Ishikawa (cell line): ENCODE measurements at regions not wholly inside any gene's neighbourhood (a gene's known extent, or its start where the extent isn't known, plus 50 kb on each side); places are given as distances from the start of the nearest gene placed in this dataset.

Experiments used
- EGR1 ChIP-seq: IDR thresholded peaks from 2 replicates; pipeline ENCODE4 v1.6.1; 2012
- FOXM1 ChIP-seq: IDR thresholded peaks from 2 replicates; pipeline ENCODE4 v1.6.1; 2012; ENCODE audit warnings: low read depth, borderline replicate concordance
- RAD21 ChIP-seq: IDR thresholded peaks from 2 replicates; pipeline ENCODE4 v1.6.1; 2012; ENCODE audit warnings: low read depth
- REST ChIP-seq: IDR thresholded peaks from 2 replicates; pipeline ENCODE4 v1.6.1; 2012; ENCODE audit warnings: low read depth, mild to moderate bottlenecking
- TEAD4 ChIP-seq: IDR thresholded peaks from 2 replicates; pipeline ENCODE4 v1.6.1; 2012
- ZBTB7A ChIP-seq: IDR thresholded peaks from 2 replicates; pipeline ENCODE4 v1.6.1; 2012; ENCODE audit warnings: low read depth
- TF ChIP-seq, protein P1 (sequence below): IDR thresholded peaks from 2 replicates; pipeline ENCODE4 v1.6.1; 2012

GRCh38 chrX:87374324-87374723 is 143.3 kb upstream of the KLHL4 start:
- TF ChIP-seq, protein P1, sequence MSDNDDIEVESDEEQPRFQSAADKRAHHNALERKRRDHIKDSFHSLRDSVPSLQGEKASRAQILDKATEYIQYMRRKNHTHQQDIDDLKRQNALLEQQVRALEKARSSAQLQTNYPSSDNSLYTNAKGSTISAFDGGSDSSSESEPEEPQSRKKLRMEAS = no peak
- TF ChIP-seq FOXM1 = no peak
- no peak for TF ChIP-seq RAD21
- TF ChIP-seq EGR1 = no peak
- no peak for TF ChIP-seq TEAD4
- TF ChIP-seq REST = no peak
- no peak for TF ChIP-seq ZBTB7A
